ENCODE measurements at regions not wholly inside any gene's neighbourhood (a gene's known extent, or its start where the extent isn't known, plus 50 kb on each side); places are given as distances from the start of the nearest gene placed in this dataset.

GRCh38 chr4:178664621-178665020 is 1222.4 kb upstream of the AGA start:
- WGBS, 3 donors = 80 to 84% (median 82%) methylated on average over 1 of the region's 1 CpG

GRCh38 chr4:178665916-178666315 is 1223.7 kb upstream of the AGA start:
- H3K27ac ChIP-seq (ENCODE audit: low read depth, low read length) = no peak overlapping the region
- 72 to 87% (median 82%) methylated on average over 5 of the region's 5 CpGs for WGBS, 3 donors

More at GRCh38 chr4:178664621-178665020, 1222.4 kb upstream of the AGA start:
- no peak overlapping the region for H3K27ac ChIP-seq (ENCODE audit: low read depth, low read length)

- WGBS, 3 donors = 79 to 87% (median 80%) methylated on average over 4 of the region's 4 CpGs
- H3K27ac ChIP-seq (ENCODE audit: low read depth, low read length) = no peak overlapping the region
These were observed 1229.5 kb upstream of the AGA start for GRCh38 chr4:178671766-178672165.

- WGBS, 3 donors = 69 to 74% (median 73%) methylated on average over 1 of the region's 1 CpG
- H3K27ac ChIP-seq (ENCODE audit: low read depth, low read length) = no peak overlapping the region
These were observed 1230.3 kb upstream of the AGA start for GRCh38 chr4:178672512-178672911.

- no peak overlapping the region for H3K27ac ChIP-seq (ENCODE audit: low read depth, low read length)
- WGBS, 3 donors = 47 to 57% (median 55%) methylated on average over 4 of the region's 4 CpGs
These were observed 1239.6 kb upstream of the AGA start for GRCh38 chr4:178681871-178682270.

GRCh38 chr4:178689926-178690325 is 1247.7 kb upstream of the AGA start:
- H3K27ac ChIP-seq (ENCODE audit: low read depth, low read length) = no peak overlapping the region

- H3K27ac ChIP-seq (ENCODE audit: low read depth, low read length) = no peak overlapping the region
- 73 to 89% (median 89%) methylated on average over 1 of the region's 1 CpG for WGBS, 3 donors
These were observed 1251.6 kb upstream of the AGA start for GRCh38 chr4:178693816-178694215.

- WGBS, 3 donors = 84 to 86% (median 85%) methylated on average over 3 of the region's 3 CpGs
- no peak overlapping the region for H3K27ac ChIP-seq (ENCODE audit: low read depth, low read length)
These were observed 1254.3 kb upstream of the AGA start for GRCh38 chr4:178696515-178696914.

GRCh38 chr4:178712486-178712885 is 1270.2 kb upstream of the AGA start:
- H3K27ac ChIP-seq (ENCODE audit: low read depth, low read length) = no peak overlapping the region
- 55 to 76% (median 70%) methylated on average over 1 of the region's 1 CpG for WGBS, 3 donors

GRCh38 chr4:178738026-178738425 is 1295.8 kb upstream of the AGA start:
- H3K27ac ChIP-seq (ENCODE audit: low read depth, low read length) = no peak overlapping the region
- WGBS, 3 donors = 85 to 91% (median 86%) methylated on average over 4 of the region's 4 CpGs

- WGBS, 3 donors = 90 to 98% (median 93%) methylated on average over 1 of the region's 1 CpG
- H3K27ac ChIP-seq (ENCODE audit: low read depth, low read length) = no peak overlapping the region
These were observed 1303.0 kb upstream of the AGA start for GRCh38 chr4:178745203-178745602.

GRCh38 chr4:178752954-178753525 is 1310.8 kb upstream of the AGA start:
- 18 to 40% (median 39%) methylated on average over 2 of the region's 2 CpGs for WGBS, 3 donors
- H3K27ac ChIP-seq (ENCODE audit: low read depth, low read length) = no peak overlapping the region

- no peak overlapping the region for H3K27ac ChIP-seq (ENCODE audit: low read depth, low read length)
- 66 to 75% (median 70%) methylated on average over 8 of the region's 8 CpGs for WGBS, 3 donors
These were observed 1336.3 kb upstream of the AGA start for GRCh38 chr4:178778496-178778895.

- WGBS, 3 donors = 9 to 25% (median 13%) methylated on average over 1 of the region's 1 CpG
- H3K27ac ChIP-seq (ENCODE audit: low read depth, low read length) = no peak overlapping the region
These were observed 1339.5 kb upstream of the AGA start for GRCh38 chr4:178781779-178782178.

- WGBS, 3 donors = 57 to 63% (median 58%) methylated on average over 3 of the region's 3 CpGs
- no peak overlapping the region for H3K27ac ChIP-seq (ENCODE audit: low read depth, low read length)
These were observed 1342.3 kb upstream of the AGA start for GRCh38 chr4:178784491-178784890.

- 57 to 66% (median 65%) methylated on average over 3 of the region's 3 CpGs for WGBS, 3 donors
- H3K27ac ChIP-seq (ENCODE audit: low read depth, low read length) = no peak overlapping the region
These were observed 1347.0 kb upstream of the AGA start for GRCh38 chr4:178789279-178789678.

GRCh38 chr4:178799204-178799603 is 1357.0 kb upstream of the AGA start:
- H3K27ac ChIP-seq (ENCODE audit: low read depth, low read length) = no peak overlapping the region
- WGBS, 3 donors = 13 to 54% (median 44%) methylated on average over 2 of the region's 2 CpGs

- H3K27ac ChIP-seq (ENCODE audit: low read depth, low read length) = no peak overlapping the region
- 17 to 30% (median 26%) methylated on average over 1 of the region's 1 CpG for WGBS, 3 donors
These were observed 1365.9 kb upstream of the AGA start for GRCh38 chr4:178808106-178808505.

GRCh38 chr4:178809921-178810320 is 1367.7 kb upstream of the AGA start:
- 50 to 77% (median 54%) methylated on average over 2 of the region's 2 CpGs for WGBS, 3 donors
- no peak overlapping the region for H3K27ac ChIP-seq (ENCODE audit: low read depth, low read length)

GRCh38 chr4:178811356-178811755 is 1369.1 kb upstream of the AGA start:
- no peak overlapping the region for H3K27ac ChIP-seq (ENCODE audit: low read depth, low read length)
- 52 to 60% (median 59%) methylated on average over 2 of the region's 2 CpGs for WGBS, 3 donors

- no peak overlapping the region for H3K27ac ChIP-seq (ENCODE audit: low read depth, low read length)
- WGBS, 3 donors = 86 to 95% (median 90%) methylated on average over 17 of the region's 17 CpGs
These were observed 1370.6 kb upstream of the AGA start for GRCh38 chr4:178812866-178813265.
